ENCODE measurements at regions not wholly inside any gene's neighbourhood (a gene's known extent, or its start where the extent isn't known, plus 50 kb on each side); places are given as distances from the start of the nearest gene placed in this dataset.

DNA sequence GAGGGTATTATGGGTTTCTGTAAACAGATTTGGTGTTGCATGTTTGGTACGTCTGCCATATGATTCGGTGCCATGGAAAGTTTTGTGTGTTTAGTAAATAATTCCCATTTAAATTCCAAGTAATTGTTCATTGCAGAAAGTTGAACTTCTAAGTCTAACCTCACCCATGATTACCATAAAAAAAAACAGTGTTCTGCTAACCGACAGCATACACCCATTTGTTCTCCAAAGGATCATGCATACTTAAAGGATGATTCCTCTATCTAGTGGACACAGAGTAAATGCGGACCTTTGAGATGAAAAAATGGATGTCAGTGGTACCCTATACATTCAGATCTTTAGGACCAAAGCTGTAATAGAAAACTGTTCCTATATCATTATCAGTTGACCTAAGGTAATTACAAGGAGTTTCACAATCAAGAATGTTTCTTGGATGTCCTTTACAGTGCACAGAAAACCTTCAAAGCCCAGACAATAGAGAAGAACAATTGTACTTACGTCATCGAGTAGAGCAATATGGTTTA, 209.9 kb downstream of the CRPPA start:
- Mint-ChIP-seq H3K27ac (no peak overlapping the region), H3K36me3 (no peaks in the 10 kb centered on the region), H3K27me3 (no peaks in the 10 kb centered on the region), H3K9me3 (peaks cover 0 to 3% (median 0%) of the 10 kb centered on the region in 7 donors), H3K4me1 (no peaks in the 10 kb centered on the region), H3K4me3 (no peak overlapping the region)
- DNase-seq (no peak), ATAC-seq (ENCODE audit: low read depth in 2 of 2) (no peak)

DNA sequence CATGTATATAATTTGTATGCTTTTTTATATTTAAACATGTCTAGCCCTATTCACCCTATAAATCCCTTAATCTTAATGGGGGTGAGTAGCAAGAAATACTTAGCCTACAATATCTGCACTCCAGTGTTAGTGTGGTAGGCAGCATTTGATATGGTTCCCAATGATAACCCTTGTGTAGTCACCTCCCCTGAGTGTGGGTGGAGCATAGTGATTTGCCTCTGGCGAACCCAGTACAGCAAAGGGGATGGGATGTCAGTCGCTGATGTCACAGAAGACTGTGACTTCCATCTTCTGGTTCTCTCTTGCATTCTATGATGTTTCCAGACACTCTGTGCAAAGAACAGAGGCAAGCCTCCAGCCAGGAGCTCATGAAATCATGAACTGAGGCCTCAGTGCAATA, 211.2 kb downstream of the CRPPA start:
- ATAC-seq (ENCODE audit: low read depth in 2 of 2) = no peak
- Mint-ChIP-seq H3K4me3 (no peak overlapping the region), H3K36me3 (no peaks in the 10 kb centered on the region), H3K4me1 (no peaks in the 10 kb centered on the region), H3K9me3 (no peaks in the 10 kb centered on the region), H3K27ac (no peak overlapping the region), H3K27me3 (no peaks in the 10 kb centered on the region)
- DNase-seq = no peak

- H3K27me3 Mint-ChIP-seq = no peaks in the 10 kb centered on the region
- H3K4me3 Mint-ChIP-seq = no peak overlapping the region
- ATAC-seq (ENCODE audit: low read depth in 2 of 2) = no peak
- no peak for DNase-seq
- H3K36me3 Mint-ChIP-seq = no peaks in the 10 kb centered on the region
- no peaks in the 10 kb centered on the region for H3K4me1 Mint-ChIP-seq
- H3K9me3 Mint-ChIP-seq = no peaks in the 10 kb centered on the region
- H3K27ac Mint-ChIP-seq = no peak overlapping the region
Measured at GRCh38 chr7:16207321-16207720, 214.0 kb downstream of the CRPPA start.

- H3K9me3 Mint-ChIP-seq = peaks cover 0 to 14% (median 0%) of the 10 kb centered on the region in 7 donors
- no peak for ATAC-seq (ENCODE audit: low read depth in 2 of 2)
- no peak overlapping the region for H3K27ac Mint-ChIP-seq
- no peaks in the 10 kb centered on the region for H3K36me3 Mint-ChIP-seq
- no peaks in the 10 kb centered on the region for H3K4me1 Mint-ChIP-seq
- DNase-seq = no peak
- no peaks in the 10 kb centered on the region for H3K27me3 Mint-ChIP-seq
- no peak overlapping the region for H3K4me3 Mint-ChIP-seq
Measured at GRCh38 chr7:16205466-16205865, 215.9 kb downstream of the CRPPA start.

DNA sequence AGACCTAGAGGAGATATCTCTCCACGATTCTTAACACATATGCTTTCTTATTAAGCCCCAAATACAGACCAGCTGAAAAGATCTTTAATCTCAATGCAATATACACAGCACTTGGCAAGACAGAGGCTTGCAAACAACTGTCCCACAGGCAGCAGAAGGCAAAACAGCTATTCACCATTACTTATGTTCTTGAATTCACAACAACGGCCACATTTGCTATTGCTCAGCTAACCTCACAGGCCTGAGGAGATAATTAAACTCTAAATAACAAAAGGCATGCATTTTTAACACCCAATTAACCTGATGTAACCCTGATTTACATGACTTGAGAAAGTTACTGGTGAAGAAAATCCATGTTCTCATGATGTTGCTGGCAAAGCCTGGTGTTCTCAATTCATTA, 216.4 kb downstream of the CRPPA start:
- no peak for DNase-seq
- no peak for ATAC-seq (ENCODE audit: low read depth in 2 of 2)
- Mint-ChIP-seq H3K4me3 (no peak overlapping the region), H3K4me1 (no peaks in the 10 kb centered on the region), H3K9me3 (peaks cover 0 to 14% (median 0%) of the 10 kb centered on the region in 7 donors), H3K27ac (no peak overlapping the region), H3K27me3 (no peaks in the 10 kb centered on the region), H3K36me3 (no peaks in the 10 kb centered on the region)

DNA sequence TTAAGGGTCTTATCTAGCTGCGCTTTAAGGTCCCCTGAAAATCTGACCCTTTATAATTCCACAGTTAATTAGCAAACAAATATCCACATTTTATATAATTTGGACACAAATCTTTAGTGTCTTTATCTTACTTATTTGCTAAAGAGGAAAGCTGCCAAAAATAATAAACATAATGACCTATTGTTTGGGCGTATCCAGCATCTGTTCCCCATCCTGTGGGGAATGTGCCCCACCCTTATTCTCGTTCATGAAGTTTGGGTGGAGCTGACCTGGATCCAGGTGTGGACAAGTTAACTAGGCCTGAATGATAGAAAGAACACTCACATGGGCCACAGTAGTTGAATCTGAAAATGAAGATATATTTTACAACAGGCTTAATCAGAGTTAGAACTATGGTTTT, 218.3 kb downstream of the CRPPA start:
- Mint-ChIP-seq H3K27me3 (no peaks in the 10 kb centered on the region), H3K4me3 (peak overlapping the region in 1 of 8 donors; percentile 13), H3K4me1 (no peaks in the 10 kb centered on the region), H3K27ac (no peak overlapping the region), H3K36me3 (no peaks in the 10 kb centered on the region), H3K9me3 (peaks cover 0 to 14% (median 3%) of the 10 kb centered on the region in 7 donors)
- no peak for DNase-seq
- no peak for ATAC-seq (ENCODE audit: low read depth in 2 of 2)

- Mint-ChIP-seq H3K4me3 (no peak overlapping the region), H3K27me3 (no peaks in the 10 kb centered on the region)
- no peak for ATAC-seq (ENCODE audit: low read depth in 2 of 2)
Measured at GRCh38 chr7:16202303-16202702, 219.0 kb downstream of the CRPPA start.

GRCh38 chr7:16200591-16200990, 220.7 kb downstream of the CRPPA start:
- Mint-ChIP-seq H3K36me3 (no peaks in the 10 kb centered on the region), H3K27me3 (no peaks in the 10 kb centered on the region), H3K9me3 (peaks cover 0 to 14% (median 3%) of the 10 kb centered on the region in 7 donors), H3K27ac (no peak overlapping the region), H3K4me1 (no peaks in the 10 kb centered on the region), H3K4me3 (no peak overlapping the region)
- no peak for DNase-seq
- ATAC-seq (ENCODE audit: low read depth in 2 of 2) = no peak

More at GRCh38 chr7:16202303-16202702, 219.0 kb downstream of the CRPPA start:
- peaks cover 0 to 14% (median 3%) of the 10 kb centered on the region in 7 donors for H3K9me3 Mint-ChIP-seq
- H3K36me3 Mint-ChIP-seq = no peaks in the 10 kb centered on the region
- DNase-seq = no peak
- no peak overlapping the region for H3K27ac Mint-ChIP-seq
- no peaks in the 10 kb centered on the region for H3K4me1 Mint-ChIP-seq

GRCh38 chr7:16193631-16194030, 227.7 kb downstream of the CRPPA start:
- DNase-seq (no peak), ATAC-seq (ENCODE audit: low read depth in 2 of 2) (no peak)
- H3K27ac Mint-ChIP-seq = no peak overlapping the region
- H3K9me3 Mint-ChIP-seq = no peaks in the 10 kb centered on the region
- no peaks in the 10 kb centered on the region for H3K27me3 Mint-ChIP-seq
- H3K36me3 Mint-ChIP-seq = no peaks in the 10 kb centered on the region
- H3K4me1 Mint-ChIP-seq = no peaks in the 10 kb centered on the region
- H3K4me3 Mint-ChIP-seq = no peak overlapping the region

- DNase-seq = no peak
- Mint-ChIP-seq H3K27ac (no peak overlapping the region), H3K36me3 (no peaks in the 10 kb centered on the region), H3K27me3 (no peaks in the 10 kb centered on the region), H3K9me3 (peaks cover 0 to 5% (median 0%) of the 10 kb centered on the region in 7 donors), H3K4me1 (no peaks in the 10 kb centered on the region), H3K4me3 (no peak overlapping the region)
- ATAC-seq (ENCODE audit: low read depth in 2 of 2) = no peak
Measured at GRCh38 chr7:16189026-16189715, 232.2 kb downstream of the CRPPA start.

GRCh38 chr7:16187131-16187530, 234.2 kb downstream of the CRPPA start:
- Mint-ChIP-seq H3K27ac (no peak overlapping the region), H3K4me3 (no peak overlapping the region), H3K36me3 (no peaks in the 10 kb centered on the region), H3K27me3 (no peaks in the 10 kb centered on the region), H3K9me3 (peaks cover 0 to 5% (median 0%) of the 10 kb centered on the region in 7 donors), H3K4me1 (no peaks in the 10 kb centered on the region)
- DNase-seq (no peak), ATAC-seq (ENCODE audit: low read depth in 2 of 2) (no peak)

DNA sequence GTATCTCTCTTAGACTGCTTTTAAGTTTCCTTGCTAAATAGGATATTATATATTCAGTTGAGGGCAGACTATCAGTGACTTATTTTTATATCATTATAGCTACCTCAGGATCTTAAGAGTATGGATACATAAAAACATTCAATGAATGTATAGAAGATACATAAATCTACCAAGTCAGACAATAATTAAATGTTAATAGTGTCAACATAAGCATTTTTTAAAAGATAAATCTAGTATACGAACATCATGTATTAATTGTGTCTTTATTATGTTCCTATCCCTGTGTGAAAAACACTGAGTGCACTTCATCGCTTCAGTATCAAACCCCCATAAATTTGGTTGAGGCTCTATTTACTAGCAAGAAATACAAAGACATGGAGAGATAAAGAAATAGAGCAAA, 242.8 kb downstream of the CRPPA start:
- no peaks in the 10 kb centered on the region for H3K36me3 Mint-ChIP-seq
- no peak overlapping the region for H3K27ac Mint-ChIP-seq
- H3K4me3 Mint-ChIP-seq = no peak overlapping the region
- no peaks in the 10 kb centered on the region for H3K4me1 Mint-ChIP-seq
- no peaks in the 10 kb centered on the region for H3K27me3 Mint-ChIP-seq
- ATAC-seq (ENCODE audit: low read depth in 2 of 2) (no peak), DNase-seq (no peak)
- H3K9me3 Mint-ChIP-seq = no peaks in the 10 kb centered on the region

DNA sequence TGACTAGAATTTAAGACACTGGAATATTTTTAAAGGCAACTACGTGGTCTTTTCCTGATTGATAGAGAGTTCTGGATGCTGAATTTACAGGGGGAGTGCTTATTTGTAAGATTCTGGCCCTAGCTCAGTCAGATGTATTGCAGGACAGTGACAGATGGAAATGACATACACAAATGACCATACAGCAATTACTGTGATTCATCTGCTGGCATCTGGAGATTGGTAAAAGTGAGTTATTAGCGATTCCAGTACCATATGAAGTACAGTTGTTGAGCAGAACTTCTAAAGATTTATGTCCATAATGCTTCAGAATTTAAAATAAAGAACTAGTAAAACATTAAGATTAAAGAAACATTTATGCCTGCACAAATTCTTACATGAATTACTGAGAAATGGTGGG, 243.2 kb downstream of the CRPPA start:
- Mint-ChIP-seq H3K4me3 (no peak overlapping the region), H3K27me3 (no peaks in the 10 kb centered on the region), H3K4me1 (no peaks in the 10 kb centered on the region), H3K36me3 (no peaks in the 10 kb centered on the region), H3K27ac (no peak overlapping the region), H3K9me3 (no peaks in the 10 kb centered on the region)
- ATAC-seq (ENCODE audit: low read depth in 2 of 2) = no peak
- DNase-seq = no peak

- Mint-ChIP-seq H3K27ac (no peak overlapping the region), H3K4me1 (no peaks in the 10 kb centered on the region), H3K4me3 (no peak overlapping the region), H3K36me3 (no peaks in the 10 kb centered on the region), H3K27me3 (no peaks in the 10 kb centered on the region), H3K9me3 (no peaks in the 10 kb centered on the region)
- no peak for ATAC-seq (ENCODE audit: low read depth in 2 of 2)
- DNase-seq = no peak
Measured at GRCh38 chr7:16174253-16174652, 247.1 kb downstream of the CRPPA start.

- Mint-ChIP-seq H3K4me1 (no peaks in the 10 kb centered on the region), H3K4me3 (no peak overlapping the region), H3K36me3 (no peaks in the 10 kb centered on the region), H3K27ac (no peak overlapping the region), H3K27me3 (no peaks in the 10 kb centered on the region), H3K9me3 (no peaks in the 10 kb centered on the region)
- ATAC-seq (ENCODE audit: low read depth in 2 of 2) = no peak
- DNase-seq = no peak
Measured at GRCh38 chr7:16172366-16172765, 249.0 kb downstream of the CRPPA start.
